Keratinocyte (primary cell): ENCODE measurements at regions not wholly inside any gene's neighbourhood (a gene's known extent, or its start where the extent isn't known, plus 50 kb on each side); places are given as distances from the start of the nearest gene placed in this dataset.

ENCODE experiments used
- EZH2 ChIP-seq: IDR thresholded peaks from one replicate; pipeline ENCODE4 v1.6.1; 2012; ENCODE audit warnings: inconsistent platforms, mild to moderate bottlenecking, low read length, moderate library complexity
- TF ChIP-seq, protein P1 (sequence below), 3 experiments: IDR thresholded peaks in 1 of 3; conservative IDR thresholded peaks in 1 of 3; optimal IDR thresholded peaks in 1 of 3; 2 replicates in 2 of 3; 3 replicates in 1 of 3; pipeline versions ENCODE3 to v1.5.1; 2011; ENCODE audit warnings: low read length in 3 of 3, mild to moderate bottlenecking in 3 of 3, moderate library complexity in 2 of 3, control low read depth in 1 of 3, inconsistent platforms in 1 of 3; ENCODE audit not compliant: insufficient read depth in 2 of 3; ENCODE audit errors: extremely low read depth in 1 of 3

- TF ChIP-seq, protein P1, sequence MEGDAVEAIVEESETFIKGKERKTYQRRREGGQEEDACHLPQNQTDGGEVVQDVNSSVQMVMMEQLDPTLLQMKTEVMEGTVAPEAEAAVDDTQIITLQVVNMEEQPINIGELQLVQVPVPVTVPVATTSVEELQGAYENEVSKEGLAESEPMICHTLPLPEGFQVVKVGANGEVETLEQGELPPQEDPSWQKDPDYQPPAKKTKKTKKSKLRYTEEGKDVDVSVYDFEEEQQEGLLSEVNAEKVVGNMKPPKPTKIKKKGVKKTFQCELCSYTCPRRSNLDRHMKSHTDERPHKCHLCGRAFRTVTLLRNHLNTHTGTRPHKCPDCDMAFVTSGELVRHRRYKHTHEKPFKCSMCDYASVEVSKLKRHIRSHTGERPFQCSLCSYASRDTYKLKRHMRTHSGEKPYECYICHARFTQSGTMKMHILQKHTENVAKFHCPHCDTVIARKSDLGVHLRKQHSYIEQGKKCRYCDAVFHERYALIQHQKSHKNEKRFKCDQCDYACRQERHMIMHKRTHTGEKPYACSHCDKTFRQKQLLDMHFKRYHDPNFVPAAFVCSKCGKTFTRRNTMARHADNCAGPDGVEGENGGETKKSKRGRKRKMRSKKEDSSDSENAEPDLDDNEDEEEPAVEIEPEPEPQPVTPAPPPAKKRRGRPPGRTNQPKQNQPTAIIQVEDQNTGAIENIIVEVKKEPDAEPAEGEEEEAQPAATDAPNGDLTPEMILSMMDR (optimal IDR thresholded peaks at IDR 0.05 in 1 of 3, IDR thresholded peaks at IDR 0.05 in 1 of 3, conservative IDR thresholded peaks at IDR 0.05 in 1 of 3; ENCODE audit: extremely low read depth in 1 of 3, insufficient read depth in 2 of 3, low read length in 3 of 3), result no peak
- no peak for TF ChIP-seq EZH2
Measured at GRCh38 chr3:72565593-72565992, 282.7 kb downstream of the SHQ1 start.
